ENCODE measurements at regions not wholly inside any gene's neighbourhood (a gene's known extent, or its start where the extent isn't known, plus 50 kb on each side); places are given as distances from the start of the nearest gene placed in this dataset.

DNA sequence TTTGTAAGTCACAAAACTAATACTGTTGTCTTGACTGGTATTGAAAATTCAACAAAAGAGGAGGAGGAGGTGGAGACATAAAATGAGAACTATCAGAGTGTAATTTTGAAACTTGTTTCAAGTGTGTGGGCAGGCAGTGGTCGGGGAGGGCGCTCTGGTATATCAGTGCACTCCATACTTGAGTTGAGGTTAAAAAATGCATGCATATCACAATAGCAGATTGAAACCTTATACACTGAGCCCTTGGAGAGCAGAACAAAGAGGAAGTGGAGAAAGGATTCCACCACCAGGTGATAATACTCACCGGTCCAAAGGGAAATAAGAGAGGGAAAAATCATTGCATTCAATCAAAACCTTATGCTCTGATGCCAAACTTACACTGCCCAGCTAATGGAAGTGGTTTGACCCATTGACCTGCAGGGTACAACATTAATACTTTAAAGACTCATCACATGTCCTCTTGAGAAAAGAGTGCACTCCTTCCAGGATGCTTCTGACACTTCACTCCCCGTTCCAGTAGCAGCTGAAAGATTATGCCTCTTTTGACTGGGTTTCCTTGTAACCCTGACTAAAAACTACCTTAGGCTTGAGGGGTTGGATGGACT lies 79.5 kb upstream of the FAM169A start:
- H3K36me3 ChIP-seq = no peaks in the 10 kb centered on the region
- TF ChIP-seq POLR2A (IDR thresholded peaks at IDR 0.05) = no peak
- TF ChIP-seq EP300 (IDR thresholded peaks at IDR 0.05) = no peak
- TF ChIP-seq, protein P1, sequence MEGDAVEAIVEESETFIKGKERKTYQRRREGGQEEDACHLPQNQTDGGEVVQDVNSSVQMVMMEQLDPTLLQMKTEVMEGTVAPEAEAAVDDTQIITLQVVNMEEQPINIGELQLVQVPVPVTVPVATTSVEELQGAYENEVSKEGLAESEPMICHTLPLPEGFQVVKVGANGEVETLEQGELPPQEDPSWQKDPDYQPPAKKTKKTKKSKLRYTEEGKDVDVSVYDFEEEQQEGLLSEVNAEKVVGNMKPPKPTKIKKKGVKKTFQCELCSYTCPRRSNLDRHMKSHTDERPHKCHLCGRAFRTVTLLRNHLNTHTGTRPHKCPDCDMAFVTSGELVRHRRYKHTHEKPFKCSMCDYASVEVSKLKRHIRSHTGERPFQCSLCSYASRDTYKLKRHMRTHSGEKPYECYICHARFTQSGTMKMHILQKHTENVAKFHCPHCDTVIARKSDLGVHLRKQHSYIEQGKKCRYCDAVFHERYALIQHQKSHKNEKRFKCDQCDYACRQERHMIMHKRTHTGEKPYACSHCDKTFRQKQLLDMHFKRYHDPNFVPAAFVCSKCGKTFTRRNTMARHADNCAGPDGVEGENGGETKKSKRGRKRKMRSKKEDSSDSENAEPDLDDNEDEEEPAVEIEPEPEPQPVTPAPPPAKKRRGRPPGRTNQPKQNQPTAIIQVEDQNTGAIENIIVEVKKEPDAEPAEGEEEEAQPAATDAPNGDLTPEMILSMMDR (IDR thresholded peaks at IDR 0.05) = no peak
- TF ChIP-seq POLR2AphosphoS5 (IDR thresholded peaks at IDR 0.05) = no peak
- no peak overlapping the region for H3K27ac ChIP-seq
- H3K27me3 ChIP-seq = no peaks in the 10 kb centered on the region
- intact Hi-C loops (cut with DNase I; ENCODE audit: low total_unique reads) = no loop called here
- peaks cover 10 to 31% (median 18%) of the 10 kb centered on the region in 4 donors for H3K4me1 ChIP-seq
- no peaks in the 10 kb centered on the region for H3K9me3 ChIP-seq
- WGBS, 5 donors = 52 to 73% (median 64%) methylated on average over 4 of the region's 4 CpGs
- DNase-seq = no peak
- H3K4me3 ChIP-seq = no peak overlapping the region

DNA sequence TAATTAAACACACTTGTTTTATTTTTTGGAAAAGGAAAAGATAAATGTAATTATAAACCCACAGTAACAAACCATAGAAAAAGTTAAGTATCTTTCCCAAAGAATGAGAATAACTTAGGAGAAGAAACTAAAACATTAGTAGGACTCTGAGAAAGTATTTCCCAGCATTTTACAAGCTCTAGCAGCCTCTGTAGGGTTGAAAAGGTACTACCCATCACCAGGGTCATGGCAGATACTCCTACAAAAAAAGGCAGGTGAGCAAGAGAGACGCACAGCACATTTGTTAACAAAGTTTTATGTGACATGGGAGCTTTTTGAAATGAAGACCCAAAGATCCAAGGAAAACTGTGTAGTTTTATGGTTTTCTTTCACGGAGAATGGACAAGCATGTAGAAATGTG lies 77.7 kb upstream of the FAM169A start:
- intact Hi-C loops (cut with DNase I; ENCODE audit: low total_unique reads) = no loop called here
- Histone ChIP-seq H3K36me3 (no peaks in the 10 kb centered on the region), H3K27ac (no peak overlapping the region), H3K27me3 (no peaks in the 10 kb centered on the region), H3K4me3 (no peak overlapping the region), H3K9me3 (no peaks in the 10 kb centered on the region), H3K4me1 (peaks cover 9 to 18% (median 12%) of the 10 kb centered on the region in 4 donors)
- DNase-seq = no peak
- TF ChIP-seq POLR2AphosphoS5 (IDR thresholded peaks at IDR 0.05) = no peak
- TF ChIP-seq, protein P1 (IDR thresholded peaks at IDR 0.05) = peak in 3 of 7 experiments; percentile 7 to 13 (median 9)
- 79 to 86% (median 83%) methylated on average over 2 of the region's 2 CpGs for WGBS, 5 donors

DNA sequence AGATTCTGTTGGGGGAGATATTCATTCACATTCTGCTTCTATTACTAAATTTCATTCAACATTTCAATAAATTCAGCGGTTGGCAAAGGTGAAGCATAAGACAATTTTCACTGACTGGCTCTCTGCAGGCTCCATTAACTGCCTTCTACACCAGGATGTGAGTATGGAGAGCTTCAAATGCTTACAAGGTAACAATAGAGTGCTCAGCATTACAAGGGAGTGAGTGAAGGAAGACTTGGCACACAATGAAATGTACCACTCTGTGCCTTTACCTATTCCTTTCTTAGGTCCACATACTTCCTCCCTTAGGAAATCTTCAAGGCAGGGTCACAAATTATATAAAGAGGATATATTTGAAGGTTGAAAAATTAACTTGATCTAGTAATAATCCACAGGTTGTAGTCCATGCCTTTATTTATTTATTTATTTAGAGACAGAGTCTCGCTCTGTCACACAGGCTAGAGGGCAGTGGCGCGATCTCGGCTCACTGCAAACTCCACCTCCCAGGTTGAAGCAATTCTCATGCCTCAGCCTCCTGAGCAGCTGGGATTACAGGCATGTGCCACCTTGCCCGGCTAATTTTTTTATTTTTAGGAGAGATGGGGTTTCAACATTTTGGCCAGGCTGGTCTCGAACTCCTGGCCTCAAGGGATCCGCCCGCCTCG lies 76.6 kb upstream of the FAM169A start:
- H3K9me3 ChIP-seq = no peaks in the 10 kb centered on the region
- H3K4me1 ChIP-seq = peaks cover 0 to 6% (median 1%) of the 10 kb centered on the region in 4 donors
- WGBS, 5 donors = 85 to 91% (median 90%) methylated on average over 10 of the region's 10 CpGs
- intact Hi-C loops (cut with DNase I; ENCODE audit: low total_unique reads) = no loop called here
- TF ChIP-seq, protein P1 (IDR thresholded peaks at IDR 0.05) = no peak
- TF ChIP-seq POLR2AphosphoS5 (IDR thresholded peaks at IDR 0.05) (no peak), EP300 (IDR thresholded peaks at IDR 0.05) (no peak), POLR2A (IDR thresholded peaks at IDR 0.05) (no peak)
- H3K36me3 ChIP-seq = no peaks in the 10 kb centered on the region
- H3K4me3 ChIP-seq = no peak overlapping the region
- no peaks in the 10 kb centered on the region for H3K27me3 ChIP-seq
- H3K27ac ChIP-seq = no peak overlapping the region
- no peak for DNase-seq

DNA sequence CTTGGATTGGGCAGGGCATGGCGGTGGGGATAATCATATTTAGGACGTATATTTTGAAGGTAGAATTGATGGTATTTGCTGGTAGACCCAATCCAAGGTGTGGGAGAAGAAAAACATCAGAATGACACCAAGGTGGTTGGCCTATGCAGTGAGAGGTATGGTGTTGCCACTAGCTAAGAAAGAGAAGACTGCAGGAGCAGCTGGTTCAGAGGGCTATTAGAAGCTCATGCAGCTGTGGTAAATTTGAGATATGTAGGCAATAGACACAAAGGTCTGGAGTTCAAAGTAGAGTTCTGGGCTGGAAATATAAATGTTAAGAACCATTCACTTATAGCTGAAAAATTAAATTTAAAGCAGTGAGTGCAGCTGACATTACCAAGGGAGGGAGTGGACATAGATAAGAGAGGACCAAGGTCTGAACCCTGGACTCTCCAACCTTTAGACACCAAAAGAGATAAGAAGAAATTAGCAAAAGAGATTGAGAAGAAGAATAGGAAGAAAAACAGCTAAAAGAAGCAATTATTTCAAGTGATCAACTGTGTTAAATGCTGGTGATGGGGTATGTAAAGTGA lies 74.7 kb upstream of the FAM169A start:
- Histone ChIP-seq H3K27ac (no peak overlapping the region), H3K36me3 (no peaks in the 10 kb centered on the region), H3K4me1 (peaks cover 0 to under 1% (median under 1%) of the 10 kb centered on the region in 4 donors), H3K4me3 (no peak overlapping the region), H3K27me3 (no peaks in the 10 kb centered on the region), H3K9me3 (no peaks in the 10 kb centered on the region)
- intact Hi-C loops (cut with DNase I; ENCODE audit: low total_unique reads) = no loop called here
- WGBS, 5 donors = 88 to 98% (median 92%) methylated on average over 2 of the region's 2 CpGs
- no peak for TF ChIP-seq POLR2A (IDR thresholded peaks at IDR 0.05)
- no peak for TF ChIP-seq POLR2AphosphoS5 (IDR thresholded peaks at IDR 0.05)
- no peak for TF ChIP-seq EP300 (IDR thresholded peaks at IDR 0.05)
- TF ChIP-seq, protein P1 (IDR thresholded peaks at IDR 0.05) = no peak
- DNase-seq = no peak

Measured in stomach (tissue), 8 donors.